GM12892 (cell line): ENCODE measurements at regions not wholly inside any gene's neighbourhood (a gene's known extent, or its start where the extent isn't known, plus 50 kb on each side); places are given as distances from the start of the nearest gene placed in this dataset.

ENCODE experiments used
- POLR2A ChIP-seq: IDR thresholded peaks from 2 replicates; pipeline ENCODE4 v1.6.1; 2011; ENCODE audit warnings: low read depth, low read length, control low read depth
- POLR2AphosphoS5 ChIP-seq: IDR thresholded peaks from 2 replicates; pipeline ENCODE4 v1.6.1; 2011; ENCODE audit warnings: low read depth, low read length, control low read depth
- TAF1 ChIP-seq: IDR thresholded peaks from 2 replicates; pipeline ENCODE4 v1.6.1; 2011; ENCODE audit warnings: low read depth, mild to moderate bottlenecking, control low read depth, low read length, borderline replicate concordance

DNA sequence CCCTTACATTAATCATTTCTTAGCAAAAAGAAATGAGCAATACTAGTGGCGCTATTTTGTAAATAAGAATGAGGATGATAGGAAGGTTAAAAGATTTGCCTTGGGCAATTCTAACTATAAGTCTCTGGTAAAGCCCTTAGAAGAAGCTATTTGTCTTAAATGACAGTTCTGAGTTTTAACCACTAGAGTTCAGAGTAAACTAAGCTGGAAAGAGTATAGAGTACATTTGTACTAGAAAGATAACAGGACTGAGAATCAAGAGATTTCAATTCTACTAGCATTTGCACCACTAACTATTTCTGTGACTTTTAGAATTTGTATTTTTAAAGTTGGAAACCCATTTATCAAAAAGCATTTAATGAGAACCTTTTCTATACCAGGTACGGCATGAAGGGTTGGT, 750.3 kb downstream of the OLFM4 start:
- TF ChIP-seq POLR2A (no peak), POLR2AphosphoS5 (no peak), TAF1 (no peak)
